Esophagus muscularis mucosa (tissue), 4 donors: ENCODE measurements at regions not wholly inside any gene's neighbourhood (a gene's known extent, or its start where the extent isn't known, plus 50 kb on each side); places are given as distances from the start of the nearest gene placed in this dataset.

ENCODE experiments used
- DNase-seq: peaks from one replicate; pipeline ENCODE4 v3.0.0-alpha.2; 2017; ENCODE audit errors: extremely low spot score
- H3K27ac ChIP-seq, 4 donors: fragments of 200-600 bp; sonication (generic); replicated peaks in 1 of 4; 1 replicate in 3 of 4; 2 replicates in 1 of 4; pipeline ENCODE4 v1.5.1; 2016 to 2019; ENCODE audit warnings: mild to moderate bottlenecking in 1 of 4
- H3K27me3 ChIP-seq, 4 donors: fragments of 200-600 bp; sonication (generic); one replicate each; pipeline versions ENCODE4 v1.5.1 to v1.6.0; 2016 to 2019
- H3K36me3 ChIP-seq, 4 donors: fragments of 200-600 bp; sonication (generic); one replicate each; pipeline ENCODE4 v1.5.1; 2016 to 2019
- H3K4me1 ChIP-seq, 4 donors: fragments of 200-600 bp; sonication (generic); one replicate each; pipeline ENCODE4 v1.5.1; 2016 to 2019
- H3K4me3 ChIP-seq, 4 donors: fragments of 200-600 bp; sonication (generic); 1 replicate in 2 of 4; 2 replicates in 2 of 4; pipeline ENCODE4 v1.5.1; 2016 to 2019; ENCODE audit warnings: mild to moderate bottlenecking in 4 of 4, moderate library complexity in 1 of 4
- H3K9me3 ChIP-seq, 4 donors: fragments of 200-600 bp; sonication (generic); 1 replicate in 3 of 4; 2 replicates in 1 of 4; pipeline ENCODE4 v1.5.1; 2016 to 2019
- CTCF ChIP-seq, 3 experiments: fragments of 200-600 bp in 2 of 3; fragments of 450-650 bp in 1 of 3; sonication (generic) in 2 of 3; IDR thresholded peaks; one replicate each; pipeline ENCODE4 v1.5.1; 2017 to 2019; ENCODE audit warnings: antibody characterized with exemption in 3 of 3, mild to moderate bottlenecking in 2 of 3, moderate library complexity in 1 of 3
- EP300 ChIP-seq: sonication (generic); formaldehyde crosslinking; IDR thresholded peaks from one replicate; pipeline ENCODE4 v1.6.1; 2017; ENCODE audit warnings: antibody characterized with exemption
- POLR2A ChIP-seq: fragments of 450-650 bp; IDR thresholded peaks from one replicate; pipeline ENCODE4 v1.6.1; 2017; ENCODE audit warnings: antibody characterized with exemption, moderate library complexity, mild to moderate bottlenecking, low read depth
- POLR2AphosphoS5 ChIP-seq, 2 donors: sonication (generic); formaldehyde crosslinking; IDR thresholded peaks; one replicate each; pipeline ENCODE4 v1.6.1; 2017; ENCODE audit warnings: antibody characterized with exemption in 2 of 2
- WGBS: methylation state at CpG from one replicate; pipeline ENCODE4 v1.1.5; 2018; 5-methylcytosine and 5-hydroxymethylcytosine counted together
- intact Hi-C: fragments of 100-400 bp; cut with DNase I; formaldehyde crosslinking; loops from one replicate; pipeline ENCODE4 v1.15.1; 2023

- no peaks in the 10 kb centered on the region for H3K4me1 ChIP-seq
- H3K9me3 ChIP-seq, result no peaks in the 10 kb centered on the region
- intact Hi-C loops, result no loop called here
- H3K36me3 ChIP-seq, result no peaks in the 10 kb centered on the region
- no peak for DNase-seq
- H3K4me3 ChIP-seq, result no peak overlapping the region
- H3K27ac ChIP-seq, result no peak overlapping the region
- no peaks in the 10 kb centered on the region for H3K27me3 ChIP-seq
- TF ChIP-seq POLR2A, result no peak
- TF ChIP-seq CTCF (IDR thresholded peaks at IDR 0.05), result no peak
- no peak for TF ChIP-seq POLR2AphosphoS5 (IDR thresholded peaks at IDR 0.05)
- TF ChIP-seq EP300, result no peak
- 72% methylated on average over 4 of the region's 4 CpGs for WGBS
These were observed 161.7 kb upstream of the ST6GALNAC5 start for GRCh38 chr1:76705560-76705959.

- no peaks in the 10 kb centered on the region for H3K9me3 ChIP-seq
- no peaks in the 10 kb centered on the region for H3K4me1 ChIP-seq
- intact Hi-C loops, result no loop called here
- 91% methylated on average over 2 of the region's 2 CpGs for WGBS
- H3K36me3 ChIP-seq, result no peaks in the 10 kb centered on the region
- no peak overlapping the region for H3K27ac ChIP-seq
- DNase-seq, result no peak
- H3K27me3 ChIP-seq, result no peaks in the 10 kb centered on the region
- no peak overlapping the region for H3K4me3 ChIP-seq
- TF ChIP-seq CTCF (IDR thresholded peaks at IDR 0.05) (no peak), POLR2A (no peak), EP300 (no peak), POLR2AphosphoS5 (IDR thresholded peaks at IDR 0.05) (no peak)
These were observed 153.7 kb upstream of the ST6GALNAC5 start for GRCh38 chr1:76713535-76713934.

DNA sequence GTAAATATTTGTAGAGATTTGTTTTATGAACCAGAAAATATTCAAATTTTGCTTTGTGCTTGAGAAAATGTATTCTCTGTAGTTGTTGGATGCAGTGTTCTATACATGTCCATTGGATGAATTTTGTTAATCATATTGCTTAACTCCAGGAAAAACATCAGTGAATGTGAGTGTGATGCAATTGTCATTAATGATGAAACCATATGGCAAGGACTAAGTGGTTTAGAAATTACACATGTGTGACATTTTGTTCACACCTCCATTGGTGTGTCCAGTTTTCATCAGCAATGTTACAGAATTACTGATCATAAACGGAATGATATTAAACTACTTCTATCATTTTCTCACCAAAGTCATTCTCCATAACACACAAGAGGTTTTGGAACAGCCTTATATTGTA, 151.8 kb upstream of the ST6GALNAC5 start:
- H3K27me3 ChIP-seq, result no peaks in the 10 kb centered on the region
- intact Hi-C loops, result no loop called here
- no peak overlapping the region for H3K27ac ChIP-seq
- H3K4me3 ChIP-seq, result no peak overlapping the region
- H3K4me1 ChIP-seq, result no peaks in the 10 kb centered on the region
- no peak for DNase-seq
- TF ChIP-seq CTCF (IDR thresholded peaks at IDR 0.05) (no peak), EP300 (no peak), POLR2A (no peak), POLR2AphosphoS5 (IDR thresholded peaks at IDR 0.05) (no peak)
- H3K36me3 ChIP-seq, result no peaks in the 10 kb centered on the region
- no peaks in the 10 kb centered on the region for H3K9me3 ChIP-seq
- 46% methylated on average over 1 of the region's 1 CpG for WGBS

- no peak overlapping the region for H3K27ac ChIP-seq
- no peaks in the 10 kb centered on the region for H3K4me1 ChIP-seq
- no peaks in the 10 kb centered on the region for H3K36me3 ChIP-seq
- no peak for DNase-seq
- no peak overlapping the region for H3K4me3 ChIP-seq
- intact Hi-C loops, result no loop called here
- H3K27me3 ChIP-seq, result no peaks in the 10 kb centered on the region
- no peak for TF ChIP-seq POLR2A
- no peak for TF ChIP-seq EP300
- TF ChIP-seq POLR2AphosphoS5 (IDR thresholded peaks at IDR 0.05), result no peak
- TF ChIP-seq CTCF (IDR thresholded peaks at IDR 0.05), result no peak
- no peaks in the 10 kb centered on the region for H3K9me3 ChIP-seq
These were observed 143.3 kb upstream of the ST6GALNAC5 start for GRCh38 chr1:76723949-76724348.

GRCh38 chr1:76724816-76725215, 142.5 kb upstream of the ST6GALNAC5 start:
- H3K4me1 ChIP-seq, result no peaks in the 10 kb centered on the region
- intact Hi-C loops, result no loop called here
- H3K4me3 ChIP-seq, result no peak overlapping the region
- 84% methylated on average over 3 of the region's 3 CpGs for WGBS
- no peaks in the 10 kb centered on the region for H3K9me3 ChIP-seq
- H3K27me3 ChIP-seq, result no peaks in the 10 kb centered on the region
- TF ChIP-seq EP300, result no peak
- no peak for TF ChIP-seq POLR2A
- TF ChIP-seq POLR2AphosphoS5 (IDR thresholded peaks at IDR 0.05), result no peak
- no peaks in the 10 kb centered on the region for H3K36me3 ChIP-seq
- DNase-seq, result no peak
- no peak overlapping the region for H3K27ac ChIP-seq
